ENCODE measurements at regions not wholly inside any gene's neighbourhood (a gene's known extent, or its start where the extent isn't known, plus 50 kb on each side); places are given as distances from the start of the nearest gene placed in this dataset.

- TF ChIP-seq POLR2A (IDR thresholded peaks at IDR 0.05) (no peak), CTCF (IDR thresholded peaks at IDR 0.05) (no peak)
Measured at GRCh38 chr1:216921866-216922265, 198.6 kb upstream of the ESRRG start.
